C4-2B (cell line): ENCODE measurements at regions not wholly inside any gene's neighbourhood (a gene's known extent, or its start where the extent isn't known, plus 50 kb on each side); places are given as distances from the start of the nearest gene placed in this dataset.

Experiments
- H3K27ac ChIP-seq: fragments of 450-650 bp; 2 replicates; pipeline ENCODE4 v1.5.1; 2017
- CTCF ChIP-seq: fragments of 450-650 bp; conservative IDR thresholded peaks from 2 replicates; pipeline ENCODE4 v1.5.1; 2017; ENCODE audit warnings: mild to moderate bottlenecking
- ZFX ChIP-seq: fragments of 450-650 bp; IDR thresholded peaks from 2 replicates; pipeline ENCODE4 v1.6.1; 2017

GRCh38 chr12:24759155-24759554 lies 189.7 kb downstream of the BCAT1 start:
- no peak for TF ChIP-seq CTCF
- TF ChIP-seq ZFX = no peak
- no peak overlapping the region for H3K27ac ChIP-seq

GRCh38 chr12:24756479-24757024 lies 192.3 kb downstream of the BCAT1 start:
- H3K27ac ChIP-seq = no peak overlapping the region
- TF ChIP-seq ZFX (no peak), CTCF (no peak)

- no peak overlapping the region for H3K27ac ChIP-seq
- no peak for TF ChIP-seq CTCF
- TF ChIP-seq ZFX = no peak
These were observed 193.9 kb downstream of the BCAT1 start for GRCh38 chr12:24754690-24755638.

GRCh38 chr12:24752763-24753462 lies 196.0 kb downstream of the BCAT1 start:
- no peak for TF ChIP-seq CTCF
- TF ChIP-seq ZFX = no peak
- no peak overlapping the region for H3K27ac ChIP-seq

- TF ChIP-seq CTCF (no peak), ZFX (no peak)
- no peak overlapping the region for H3K27ac ChIP-seq
These were observed 197.7 kb downstream of the BCAT1 start for GRCh38 chr12:24751181-24751580.

- no peak overlapping the region for H3K27ac ChIP-seq
- TF ChIP-seq CTCF (no peak), ZFX (no peak)
These were observed 198.6 kb downstream of the BCAT1 start for GRCh38 chr12:24750263-24750662.

- no peak for TF ChIP-seq CTCF
- TF ChIP-seq ZFX = no peak
These were observed 199.7 kb downstream of the BCAT1 start for GRCh38 chr12:24749171-24749570.

More at GRCh38 chr12:24749171-24749570, 199.7 kb downstream of the BCAT1 start:
- H3K27ac ChIP-seq = no peak overlapping the region
